ENCODE measurements at regions not wholly inside any gene's neighbourhood (a gene's known extent, or its start where the extent isn't known, plus 50 kb on each side); places are given as distances from the start of the nearest gene placed in this dataset.

DNA sequence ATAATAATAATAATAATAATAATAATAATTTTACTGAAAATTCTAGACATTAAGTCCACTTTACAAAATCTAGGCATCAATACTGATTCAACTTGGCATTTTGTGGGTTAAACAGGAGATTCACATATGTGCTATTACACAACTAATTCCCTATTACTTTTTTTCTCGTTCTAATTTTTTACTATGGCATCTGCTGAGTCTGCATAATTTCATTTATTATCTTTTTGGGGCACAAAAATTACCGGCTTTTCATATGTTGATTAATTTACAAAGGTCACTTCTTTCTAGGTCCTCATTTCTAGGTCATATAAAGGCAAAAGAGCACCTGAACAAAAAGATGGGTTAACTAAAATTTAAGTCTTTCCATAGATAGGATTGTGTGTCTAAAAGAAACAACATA lies 1357.8 kb upstream of the ADGRB3 start:
- TF ChIP-seq, protein P1, sequence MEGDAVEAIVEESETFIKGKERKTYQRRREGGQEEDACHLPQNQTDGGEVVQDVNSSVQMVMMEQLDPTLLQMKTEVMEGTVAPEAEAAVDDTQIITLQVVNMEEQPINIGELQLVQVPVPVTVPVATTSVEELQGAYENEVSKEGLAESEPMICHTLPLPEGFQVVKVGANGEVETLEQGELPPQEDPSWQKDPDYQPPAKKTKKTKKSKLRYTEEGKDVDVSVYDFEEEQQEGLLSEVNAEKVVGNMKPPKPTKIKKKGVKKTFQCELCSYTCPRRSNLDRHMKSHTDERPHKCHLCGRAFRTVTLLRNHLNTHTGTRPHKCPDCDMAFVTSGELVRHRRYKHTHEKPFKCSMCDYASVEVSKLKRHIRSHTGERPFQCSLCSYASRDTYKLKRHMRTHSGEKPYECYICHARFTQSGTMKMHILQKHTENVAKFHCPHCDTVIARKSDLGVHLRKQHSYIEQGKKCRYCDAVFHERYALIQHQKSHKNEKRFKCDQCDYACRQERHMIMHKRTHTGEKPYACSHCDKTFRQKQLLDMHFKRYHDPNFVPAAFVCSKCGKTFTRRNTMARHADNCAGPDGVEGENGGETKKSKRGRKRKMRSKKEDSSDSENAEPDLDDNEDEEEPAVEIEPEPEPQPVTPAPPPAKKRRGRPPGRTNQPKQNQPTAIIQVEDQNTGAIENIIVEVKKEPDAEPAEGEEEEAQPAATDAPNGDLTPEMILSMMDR (IDR thresholded peaks at IDR 0.05; ENCODE audit: low read depth, low read length): no peak
- DNase-seq (ENCODE audit: low read depth, low spot score): no peak
- no peak overlapping the region for H3K4me3 ChIP-seq (ENCODE audit: low read depth, low read length)
- in situ Hi-C loops (cut with HindIII; ENCODE audit: low sequenced_read_pairs): no loop called here

DNA sequence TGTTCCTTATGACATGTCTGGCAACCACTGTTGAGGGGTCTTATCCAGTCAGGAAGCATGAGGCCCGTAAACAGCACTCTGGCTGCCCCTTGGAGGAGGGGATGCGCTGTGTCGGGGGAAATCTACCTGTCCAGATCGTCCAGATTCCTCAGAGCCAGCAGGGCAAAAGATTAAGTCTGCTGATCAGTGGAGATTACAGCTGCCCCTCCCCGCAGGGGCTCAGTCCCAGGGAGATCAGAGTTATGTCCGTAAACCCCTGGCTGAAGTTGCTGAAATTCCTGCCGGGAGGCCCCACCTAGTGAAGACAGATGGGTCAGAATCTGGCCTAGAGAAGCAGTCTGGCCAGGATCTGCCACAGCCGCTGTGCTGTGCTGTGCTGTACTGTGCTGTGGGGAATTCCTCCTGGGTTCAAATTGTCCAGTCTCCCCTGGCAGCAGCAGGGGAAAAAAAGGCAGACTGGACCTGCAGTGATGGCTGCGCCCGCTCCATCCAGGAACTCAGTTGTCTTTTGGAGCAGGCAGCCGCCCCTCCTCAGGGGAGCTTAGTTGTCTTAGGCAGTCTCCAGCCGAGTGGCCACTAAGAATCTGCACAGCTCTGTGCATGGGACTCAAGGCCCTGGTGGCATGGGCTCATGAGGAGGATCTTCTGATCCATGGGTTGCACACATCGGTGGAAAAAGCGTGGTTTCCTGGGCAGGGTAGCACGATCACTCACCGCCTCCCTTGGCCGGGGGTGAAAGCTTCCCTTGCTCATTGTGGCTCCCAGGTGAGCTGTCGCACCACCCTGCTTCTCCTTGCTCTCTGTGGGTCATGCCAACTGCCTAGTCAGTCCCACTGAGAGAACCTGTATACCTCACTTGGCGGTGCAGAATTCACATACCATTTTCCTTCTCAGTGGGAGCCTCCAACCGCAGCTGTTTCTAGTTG lies 1368.8 kb upstream of the ADGRB3 start:
- H3K4me3 ChIP-seq (ENCODE audit: low read depth, low read length): no peak overlapping the region
- no peak for DNase-seq (ENCODE audit: low read depth, low spot score)
- TF ChIP-seq, protein P1 (IDR thresholded peaks at IDR 0.05; ENCODE audit: low read depth, low read length): no peak
- in situ Hi-C loops (cut with HindIII; ENCODE audit: low sequenced_read_pairs): no loop called here

DNA sequence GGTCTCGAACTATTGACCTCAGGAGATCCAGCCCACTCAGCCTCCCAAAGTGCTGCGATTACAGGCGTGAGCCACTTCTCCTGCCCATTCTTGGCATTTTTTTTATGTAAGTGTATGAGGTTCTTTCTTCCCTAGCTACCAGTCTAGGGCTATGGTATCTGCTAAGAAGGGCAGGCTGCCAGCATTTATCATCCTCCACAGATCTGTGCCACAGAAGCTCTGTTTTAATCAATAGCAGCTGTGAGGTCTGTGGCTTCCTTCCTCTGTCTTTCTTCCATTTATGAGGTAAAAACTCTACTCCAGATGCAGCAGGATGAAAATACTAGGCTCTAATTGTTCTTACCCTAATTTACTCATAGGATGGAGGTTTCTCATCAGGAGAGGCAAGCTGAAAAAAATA lies 1382.4 kb upstream of the ADGRB3 start:
- H3K4me3 ChIP-seq (ENCODE audit: low read depth, low read length): no peak overlapping the region
- in situ Hi-C loops (cut with HindIII; ENCODE audit: low sequenced_read_pairs): no loop called here

DNA sequence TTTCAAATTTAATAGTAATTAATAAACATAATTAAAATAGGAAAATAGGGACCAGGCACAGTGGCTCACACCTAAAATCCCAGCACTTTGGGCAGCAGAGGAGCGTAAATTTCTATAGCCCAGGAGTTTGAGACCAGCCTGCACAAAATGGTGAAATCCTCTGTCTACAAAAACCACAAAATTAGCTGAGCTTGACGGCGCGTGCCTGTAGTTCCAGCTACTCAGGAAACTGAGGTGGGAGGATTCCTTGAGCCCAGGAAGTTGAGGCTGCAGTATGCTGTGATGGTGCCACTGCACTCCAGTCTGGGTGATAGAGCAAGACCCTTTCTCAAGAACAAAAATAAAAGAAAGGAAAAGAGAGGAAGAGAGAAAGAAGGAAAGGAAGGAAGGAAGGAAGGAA lies 1387.0 kb upstream of the ADGRB3 start:
- no peak for DNase-seq (ENCODE audit: low read depth, low spot score)
- in situ Hi-C loops (cut with HindIII; ENCODE audit: low sequenced_read_pairs): no loop called here
- H3K4me3 ChIP-seq (ENCODE audit: low read depth, low read length): no peak overlapping the region
- TF ChIP-seq, protein P1 (IDR thresholded peaks at IDR 0.05; ENCODE audit: low read depth, low read length): no peak

More for the DNA sequence above, 1382.4 kb upstream of the ADGRB3 start:
- TF ChIP-seq, protein P1 (IDR thresholded peaks at IDR 0.05; ENCODE audit: low read depth, low read length): no peak
- peak; percentile 5 for DNase-seq (ENCODE audit: low read depth, low spot score)

DNA sequence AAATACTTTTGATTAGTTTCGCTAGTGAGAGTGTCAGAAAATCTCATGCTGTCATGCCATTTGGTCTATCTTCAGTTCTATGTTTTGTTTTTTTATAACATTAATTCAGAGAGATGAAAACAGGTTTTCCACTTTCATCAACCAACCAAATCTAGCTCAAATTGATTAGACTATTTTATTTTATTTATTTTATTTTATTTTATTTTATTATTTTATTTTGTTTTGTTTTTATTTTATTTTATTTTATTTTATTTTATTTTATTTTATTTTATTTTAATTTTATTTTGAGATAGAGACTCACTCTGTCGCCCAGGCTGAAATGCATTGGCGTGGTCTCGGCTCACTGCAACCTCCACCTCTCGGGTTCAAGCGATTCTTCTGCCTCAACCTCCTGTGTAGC lies 1391.0 kb upstream of the ADGRB3 start:
- no peak for DNase-seq (ENCODE audit: low read depth, low spot score)
- TF ChIP-seq, protein P1 (IDR thresholded peaks at IDR 0.05; ENCODE audit: low read depth, low read length): no peak
- in situ Hi-C loops (cut with HindIII; ENCODE audit: low sequenced_read_pairs): no loop called here
- H3K4me3 ChIP-seq (ENCODE audit: low read depth, low read length): no peak overlapping the region

DNA sequence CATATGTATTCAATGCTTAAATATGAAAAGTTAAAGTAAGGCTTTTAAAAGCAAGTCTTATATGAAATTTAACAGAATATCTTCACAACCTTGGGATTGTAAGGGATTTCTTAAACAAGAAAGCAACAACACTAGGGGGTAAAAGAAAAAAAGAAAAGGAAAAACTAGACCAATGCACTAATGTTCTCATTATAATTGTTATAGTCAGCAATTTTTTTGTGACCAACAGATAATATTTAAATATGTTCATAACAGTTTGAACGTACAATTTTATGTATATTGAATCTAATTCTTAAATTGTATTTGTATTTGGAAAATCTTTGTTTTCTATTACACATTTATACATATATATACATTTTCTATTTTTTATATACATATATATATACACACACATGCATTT lies 1397.8 kb upstream of the ADGRB3 start:
- no peak overlapping the region for H3K4me3 ChIP-seq (ENCODE audit: low read depth, low read length)
- DNase-seq (ENCODE audit: low read depth, low spot score): no peak
- TF ChIP-seq, protein P1 (IDR thresholded peaks at IDR 0.05; ENCODE audit: low read depth, low read length): no peak
- in situ Hi-C loops (cut with HindIII; ENCODE audit: low sequenced_read_pairs): no loop called here

Measured in astrocyte of the spinal cord (primary cell).